Heart left ventricle (tissue), 13 donors: ENCODE measurements at regions not wholly inside any gene's neighbourhood (a gene's known extent, or its start where the extent isn't known, plus 50 kb on each side); places are given as distances from the start of the nearest gene placed in this dataset.
A peak's percentile ranks its signal among the peaks of the same experiment; 100 is the strongest.

Experiments used
- CTCF ChIP-seq, 12 donors: fragments of 200-600 bp; sonication (generic) in 4 of 12; IDR thresholded peaks; one replicate each; pipeline versions ENCODE4 v1.5.0 to v1.8.0; 2018 to 2022; ENCODE audit warnings: antibody characterized with exemption in 12 of 12, mild to moderate bottlenecking in 5 of 12
- POLR2A ChIP-seq, 2 donors: fragments of 450-650 bp; IDR thresholded peaks; one replicate each; pipeline ENCODE4 v1.6.1; 2017; ENCODE audit warnings: antibody characterized with exemption in 2 of 2, mild to moderate bottlenecking in 2 of 2, moderate library complexity in 2 of 2
- donor health status: ischemic (EF 13 %, LVEDD 7.1; RV severe dilation, severe dysfunction).
- donor health status: DM: no; HTN: yes; CAD: no.
- donor health status: DM: no; HTN: no; CAD: no.
- donor health status: ischemic (EF 25% LVEDD 6.9; RV normal size, moderate dysfunction).
- donor health status: ischemic (EF 25% LVEDD 5.7; RV mildly dilated, moderate dysfunction).
- donor health status: ischemic (EF 35%, LVEDD 5.7; RV mildly dilated, moderate dysfunction).
- donor health status: nonischemic (EF 11% LVEDD 7.7; RV severe dilation, severe dysfunction).
- donor health status: DM: yes; HTN: yes; CAD: no.
- donor health status: PGD.
- donor health status: ischemic (EF 29% LVEDD 5.4; RV normal size, mild dysfunction).
- donor health status: nonischemic (EF 23%, LVEDD 6.1; RV moderate dilation, normal function).

- TF ChIP-seq POLR2A (IDR thresholded peaks at IDR 0.05): no peak
- peak in 7 of 12 donors; percentile 5 to 28 (median 15) for TF ChIP-seq CTCF (IDR thresholded peaks at IDR 0.05)
Measured at GRCh38 chr4:121277194-121278105, 103.4 kb downstream of the QRFPR start.
